SK-N-MC (cell line): ENCODE measurements at regions not wholly inside any gene's neighbourhood (a gene's known extent, or its start where the extent isn't known, plus 50 kb on each side); places are given as distances from the start of the nearest gene placed in this dataset.

ENCODE experiments used
- DNase-seq: peaks from one replicate; pipeline ENCODE4 v3.0.0-alpha.2; 2011; ENCODE audit warnings: low read depth, low spot score
- H3K27ac ChIP-seq: fragments of 200-600 bp; sonication (generic); 2 replicates; pipeline ENCODE4 v1.5.1; 2016; ENCODE audit warnings: mixed run types
- H3K36me3 ChIP-seq: fragments of 200-600 bp; sonication (generic); 2 replicates; pipeline ENCODE4 v1.6.1; 2017; ENCODE audit warnings: antibody characterized with exemption, low read length, mixed read lengths; ENCODE audit not compliant: insufficient read depth
- H3K4me3 ChIP-seq: fragments of 200-600 bp; sonication (generic); 2 replicates; pipeline ENCODE4 v1.5.1; 2016
- H3K9ac ChIP-seq: fragments of 200-600 bp; sonication (generic); 2 replicates; pipeline ENCODE4 v1.8.0; 2017; ENCODE audit warnings: mixed run types, mixed read lengths; ENCODE audit not compliant: insufficient read length
- H3K9me3 ChIP-seq: fragments of 200-600 bp; sonication (generic); 2 replicates; pipeline ENCODE4 v1.6.1; 2017; ENCODE audit warnings: low read depth, mild to moderate bottlenecking, antibody characterized with exemption, low read length, moderate library complexity, mixed read lengths
- EZH2 ChIP-seq: fragments of 200-600 bp; sonication (generic); IDR thresholded peaks from one replicate; pipeline ENCODE4 v1.6.1; 2017; ENCODE audit warnings: antibody characterized with exemption
- FOXP2 ChIP-seq: optimal IDR thresholded peaks from 2 replicates; pipeline ENCODE3; 2011; ENCODE audit warnings: mild to moderate bottlenecking, moderate library complexity; ENCODE audit not compliant: insufficient read depth; ENCODE audit errors: extremely low read length, control extremely low read depth
- POLR2AphosphoS5 ChIP-seq: IDR thresholded peaks from 2 replicates; pipeline ENCODE4 v1.6.1; 2012; ENCODE audit warnings: mild to moderate bottlenecking, low read depth, low read length, borderline replicate concordance

GRCh38 chr7:124155432-124156022 is 122.7 kb upstream of the TMEM229A start:
- no peaks in the 10 kb centered on the region for H3K36me3 ChIP-seq

GRCh38 chr7:124152859-124153692 is 120.2 kb upstream of the TMEM229A start:
- Histone ChIP-seq H3K9me3 (no peaks in the 10 kb centered on the region), H3K4me3 (no peak overlapping the region), H3K36me3 (no peaks in the 10 kb centered on the region), H3K9ac (no peak overlapping the region), H3K27ac (no peak overlapping the region)
- no peak for DNase-seq
- TF ChIP-seq FOXP2 (no peak), POLR2AphosphoS5 (no peak), EZH2 (no peak)

More at GRCh38 chr7:124155432-124156022, 122.7 kb upstream of the TMEM229A start:
- DNase-seq = peak; percentile 34
- Histone ChIP-seq H3K27ac (no peak overlapping the region), H3K4me3 (no peak overlapping the region), H3K9ac (no peak overlapping the region), H3K9me3 (no peaks in the 10 kb centered on the region)
- no peak for TF ChIP-seq EZH2
- TF ChIP-seq FOXP2 = no peak
- no peak for TF ChIP-seq POLR2AphosphoS5

- H3K4me3 ChIP-seq = no peak overlapping the region
- H3K9me3 ChIP-seq = no peaks in the 10 kb centered on the region
- no peak overlapping the region for H3K9ac ChIP-seq
- no peaks in the 10 kb centered on the region for H3K36me3 ChIP-seq
- no peak overlapping the region for H3K27ac ChIP-seq
- no peak for TF ChIP-seq EZH2
- TF ChIP-seq FOXP2 = no peak
- no peak for TF ChIP-seq POLR2AphosphoS5
- DNase-seq = no peak
Measured at GRCh38 chr7:124137664-124138063, 104.8 kb upstream of the TMEM229A start.

GRCh38 chr7:124124201-124124600 is 91.3 kb upstream of the TMEM229A start:
- Histone ChIP-seq H3K4me3 (no peak overlapping the region), H3K27ac (no peak overlapping the region), H3K9me3 (no peaks in the 10 kb centered on the region), H3K36me3 (no peaks in the 10 kb centered on the region), H3K9ac (no peak overlapping the region)
- no peak for DNase-seq
- no peak for TF ChIP-seq FOXP2
- no peak for TF ChIP-seq POLR2AphosphoS5
- no peak for TF ChIP-seq EZH2

- Histone ChIP-seq H3K36me3 (no peaks in the 10 kb centered on the region), H3K27ac (no peak overlapping the region), H3K4me3 (no peak overlapping the region), H3K9ac (no peak overlapping the region), H3K9me3 (no peaks in the 10 kb centered on the region)
- no peak for TF ChIP-seq EZH2
- no peak for TF ChIP-seq POLR2AphosphoS5
- no peak for TF ChIP-seq FOXP2
- no peak for DNase-seq
Measured at GRCh38 chr7:124120911-124121310, 88.0 kb upstream of the TMEM229A start.

- TF ChIP-seq POLR2AphosphoS5 = no peak
- TF ChIP-seq FOXP2 = no peak
- TF ChIP-seq EZH2 = no peak
- no peaks in the 10 kb centered on the region for H3K36me3 ChIP-seq
- H3K27ac ChIP-seq = no peak overlapping the region
- H3K9ac ChIP-seq = no peak overlapping the region
- DNase-seq = no peak
- H3K9me3 ChIP-seq = no peaks in the 10 kb centered on the region
- H3K4me3 ChIP-seq = no peak overlapping the region
Measured at GRCh38 chr7:124113045-124113444, 80.2 kb upstream of the TMEM229A start.

GRCh38 chr7:124106575-124106974 is 73.7 kb upstream of the TMEM229A start:
- no peaks in the 10 kb centered on the region for H3K36me3 ChIP-seq
- DNase-seq = no peak
- no peak overlapping the region for H3K27ac ChIP-seq
- no peak overlapping the region for H3K4me3 ChIP-seq
- H3K9me3 ChIP-seq = no peaks in the 10 kb centered on the region
- H3K9ac ChIP-seq = no peak overlapping the region
- no peak for TF ChIP-seq FOXP2
- TF ChIP-seq POLR2AphosphoS5 = no peak
- TF ChIP-seq EZH2 = no peak

- H3K9ac ChIP-seq = no peak overlapping the region
- no peaks in the 10 kb centered on the region for H3K9me3 ChIP-seq
- TF ChIP-seq FOXP2 (no peak), POLR2AphosphoS5 (no peak), EZH2 (no peak)
- no peaks in the 10 kb centered on the region for H3K36me3 ChIP-seq
- no peak overlapping the region for H3K27ac ChIP-seq
- DNase-seq = no peak
- H3K4me3 ChIP-seq = no peak overlapping the region
Measured at GRCh38 chr7:124101173-124101768, 68.4 kb upstream of the TMEM229A start.
